Mesodermal cell (in vitro differentiated cells): ENCODE measurements at regions not wholly inside any gene's neighbourhood (a gene's known extent, or its start where the extent isn't known, plus 50 kb on each side); places are given as distances from the start of the nearest gene placed in this dataset.

Experiments used
- H3K27ac ChIP-seq: 2 replicates; pipeline ENCODE4 v1.7.0; 2013; ENCODE audit warnings: mild to moderate bottlenecking, low read depth, low read length, moderate library complexity; ENCODE audit not compliant: severe bottlenecking
- H3K36me3 ChIP-seq: 2 replicates; pipeline ENCODE4 v1.7.1; 2013; ENCODE audit warnings: mild to moderate bottlenecking, low read length, moderate library complexity; ENCODE audit not compliant: control insufficient read depth, insufficient read depth
- H3K4me1 ChIP-seq: one replicate; pipeline ENCODE4 v1.7.1; 2013; ENCODE audit warnings: mild to moderate bottlenecking, low read length; ENCODE audit not compliant: insufficient read depth, control insufficient read depth, poor library complexity, severe bottlenecking
- H3K4me3 ChIP-seq: 2 replicates; pipeline ENCODE4 v1.7.0; 2013; ENCODE audit warnings: low read length, control low read depth, mild to moderate bottlenecking; ENCODE audit not compliant: insufficient read depth, poor library complexity, severe bottlenecking; ENCODE audit errors: extremely low read depth
- H3K9me3 ChIP-seq: 2 replicates; pipeline ENCODE4 v1.7.1; 2013; ENCODE audit warnings: mild to moderate bottlenecking, low read length, moderate library complexity; ENCODE audit not compliant: control insufficient read depth
- WGBS, 2 experiments: methylation state at CpG; one replicate each; pipeline ENCODE4 v1.1.5; 2013; ENCODE audit warnings: missing lambda C conversion rate in 2 of 2; ENCODE audit not compliant: insufficient coverage in 2 of 2; 5-methylcytosine and 5-hydroxymethylcytosine counted together

- H3K4me3 ChIP-seq, result no peak overlapping the region
- no peaks in the 10 kb centered on the region for H3K36me3 ChIP-seq
- WGBS, 2 experiments, result 100% methylated on average over 4 of the region's 6 CpGs; no CpG with 5 or more reads in 1 of the 2 experiments
- peaks cover 21% of the 10 kb centered on the region for H3K4me1 ChIP-seq
- no peak overlapping the region for H3K27ac ChIP-seq
- H3K9me3 ChIP-seq, result peaks cover 2% of the 10 kb centered on the region
Measured at GRCh38 chrX:13103188-13103913, 58.9 kb upstream of the FAM9C start.

GRCh38 chrX:13102636-13103035, 58.2 kb upstream of the FAM9C start:
- Histone ChIP-seq H3K9me3 (peaks cover 6% of the 10 kb centered on the region), H3K36me3 (no peaks in the 10 kb centered on the region), H3K27ac (no peak overlapping the region), H3K4me3 (no peak overlapping the region), H3K4me1 (peaks cover 21% of the 10 kb centered on the region)

GRCh38 chrX:13101441-13102139, 57.2 kb upstream of the FAM9C start:
- H3K27ac ChIP-seq, result peak overlapping the region; percentile 10
- WGBS, 2 experiments, result 86% methylated on average over 1 of the region's 9 CpGs; no CpG with 5 or more reads in 1 of the 2 experiments
- peaks cover 21% of the 10 kb centered on the region for H3K4me1 ChIP-seq
- no peaks in the 10 kb centered on the region for H3K36me3 ChIP-seq
- no peak overlapping the region for H3K4me3 ChIP-seq
- H3K9me3 ChIP-seq, result peaks cover 6% of the 10 kb centered on the region

GRCh38 chrX:13099121-13099520, 54.7 kb upstream of the FAM9C start:
- Histone ChIP-seq H3K9me3 (peaks cover 6% of the 10 kb centered on the region), H3K4me3 (no peak overlapping the region), H3K27ac (no peak overlapping the region), H3K36me3 (no peaks in the 10 kb centered on the region), H3K4me1 (peaks cover 34% of the 10 kb centered on the region)

- Histone ChIP-seq H3K9me3 (peaks cover 6% of the 10 kb centered on the region), H3K27ac (no peak overlapping the region), H3K36me3 (no peaks in the 10 kb centered on the region), H3K4me1 (peaks cover 25% of the 10 kb centered on the region), H3K4me3 (no peak overlapping the region)
- WGBS, 2 experiments, result no CpG with 5 or more reads among the region's 2 CpGs
Measured at GRCh38 chrX:13096728-13097127, 52.3 kb upstream of the FAM9C start.

- Histone ChIP-seq H3K4me3 (no peak overlapping the region), H3K9me3 (peaks cover 6% of the 10 kb centered on the region), H3K27ac (peak overlapping the region; percentile 1), H3K4me1 (peaks cover 18% of the 10 kb centered on the region), H3K36me3 (no peaks in the 10 kb centered on the region)
- 96% methylated on average over 3 of the region's 4 CpGs; no CpG with 5 or more reads in 1 of the 2 experiments for WGBS, 2 experiments
Measured at GRCh38 chrX:13094828-13095341, 50.5 kb upstream of the FAM9C start.

GRCh38 chrX:13094374-13094773, 50.0 kb upstream of the FAM9C start:
- Histone ChIP-seq H3K9me3 (peaks cover 6% of the 10 kb centered on the region), H3K27ac (no peak overlapping the region), H3K36me3 (no peaks in the 10 kb centered on the region), H3K4me3 (no peak overlapping the region), H3K4me1 (peaks cover 15% of the 10 kb centered on the region)
